Skeletal muscle satellite cell (primary cell): ENCODE measurements at regions not wholly inside any gene's neighbourhood (a gene's known extent, or its start where the extent isn't known, plus 50 kb on each side); places are given as distances from the start of the nearest gene placed in this dataset.

ENCODE experiments used
- H3K27me3 ChIP-seq: 2 replicates; pipeline ENCODE4 v1.7.0; 2013; ENCODE audit warnings: low read length; ENCODE audit not compliant: control insufficient read depth, insufficient read depth
- H3K36me3 ChIP-seq: 2 replicates; pipeline ENCODE4 v1.7.0; 2013; ENCODE audit warnings: mild to moderate bottlenecking, control low read depth, low read length; ENCODE audit not compliant: insufficient read depth
- H3K4me1 ChIP-seq: 2 replicates; pipeline ENCODE4 v1.7.0; 2013; ENCODE audit warnings: low read length; ENCODE audit not compliant: control insufficient read depth, insufficient read depth
- H3K4me2 ChIP-seq: 2 replicates; pipeline ENCODE4 v1.7.0; 2013; ENCODE audit warnings: mild to moderate bottlenecking, low read length
- H3K4me3 ChIP-seq: 2 replicates; pipeline ENCODE4 v1.7.0; 2013; ENCODE audit warnings: low read length
- H3K9ac ChIP-seq: 2 replicates; pipeline ENCODE4 v1.7.0; 2013; ENCODE audit warnings: mild to moderate bottlenecking, low read depth, low read length, moderate library complexity
- H3K9me3 ChIP-seq: replicated peaks from 2 replicates; pipeline ENCODE4 v1.7.0; 2013; ENCODE audit warnings: mild to moderate bottlenecking, control low read depth, low read length

DNA sequence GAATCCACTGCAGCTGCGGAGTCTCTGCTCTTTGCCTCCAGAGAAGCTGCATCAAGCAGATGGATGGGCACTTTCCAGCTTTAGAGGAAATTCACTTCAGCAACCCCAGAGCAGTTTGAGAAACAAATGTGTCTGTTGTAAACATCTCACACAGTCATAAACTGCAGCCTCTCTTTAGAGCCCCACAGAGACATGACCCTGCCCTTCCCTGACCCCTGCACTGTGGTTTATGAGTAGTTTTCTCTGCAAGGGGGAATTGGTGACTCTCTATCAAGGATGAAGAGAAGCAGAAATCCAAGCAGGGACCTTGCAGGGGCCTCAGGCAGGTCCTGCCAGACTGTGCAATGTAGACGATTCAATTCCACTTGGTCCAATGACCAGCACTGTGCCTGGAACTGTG is 160.2 kb downstream of the SH2D4B start:
- no peaks in the 10 kb centered on the region for H3K4me1 ChIP-seq
- no peak overlapping the region for H3K9ac ChIP-seq
- no peaks in the 10 kb centered on the region for H3K36me3 ChIP-seq
- no peaks in the 10 kb centered on the region for H3K9me3 ChIP-seq
- H3K4me2 ChIP-seq: no peak overlapping the region
- no peaks in the 10 kb centered on the region for H3K27me3 ChIP-seq
- H3K4me3 ChIP-seq: no peak overlapping the region

DNA sequence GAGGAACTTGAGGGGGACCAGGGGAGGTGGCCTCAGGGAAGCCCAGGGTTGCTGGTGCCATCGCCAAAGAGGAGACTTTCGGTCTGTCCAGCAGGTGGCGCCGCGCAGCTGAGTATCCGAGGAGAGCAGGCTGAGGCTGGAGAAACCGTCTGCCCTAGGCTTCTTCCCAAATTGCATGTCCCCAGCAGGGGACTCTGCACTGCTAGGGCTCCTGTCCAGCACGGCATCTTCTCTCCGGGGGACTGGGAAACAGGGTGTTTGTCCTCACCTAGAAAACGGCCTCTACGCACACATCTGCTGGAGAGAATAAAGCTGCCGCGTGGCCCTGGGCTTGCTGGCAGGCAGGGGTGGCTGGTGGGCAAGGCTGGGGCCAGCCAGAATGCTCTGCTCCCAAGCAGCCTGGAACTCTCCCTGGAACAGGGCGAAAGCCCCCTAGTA is 161.9 kb downstream of the SH2D4B start:
- Histone ChIP-seq H3K9ac (no peak overlapping the region), H3K36me3 (no peaks in the 10 kb centered on the region), H3K4me2 (no peak overlapping the region)

DNA sequence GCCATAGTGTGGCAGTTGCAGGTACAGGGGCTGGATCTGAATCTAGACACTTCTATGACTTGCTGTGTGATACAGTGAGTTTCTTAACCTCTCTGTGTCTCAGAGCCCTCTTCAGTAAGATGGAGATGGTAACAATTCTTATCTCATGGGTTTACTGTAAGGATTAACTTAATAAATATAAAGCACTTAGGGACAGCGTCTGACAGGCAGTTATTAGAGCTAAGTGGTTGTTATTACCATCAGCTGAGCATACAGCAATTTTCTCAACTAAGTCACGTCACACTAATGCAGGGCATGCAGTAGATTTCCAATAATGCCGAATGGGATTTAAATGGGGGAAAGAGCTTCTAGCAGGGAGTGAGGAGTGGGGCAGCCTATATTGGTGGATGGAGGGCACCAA is 162.6 kb downstream of the SH2D4B start:
- H3K9ac ChIP-seq: no peak overlapping the region
- no peaks in the 10 kb centered on the region for H3K4me1 ChIP-seq
- H3K27me3 ChIP-seq: no peaks in the 10 kb centered on the region
- no peaks in the 10 kb centered on the region for H3K36me3 ChIP-seq
- H3K4me2 ChIP-seq: no peak overlapping the region
- no peak overlapping the region for H3K4me3 ChIP-seq
- no peaks in the 10 kb centered on the region for H3K9me3 ChIP-seq

More for the DNA sequence above, 161.9 kb downstream of the SH2D4B start:
- H3K4me1 ChIP-seq: no peaks in the 10 kb centered on the region
- no peaks in the 10 kb centered on the region for H3K27me3 ChIP-seq
- no peak overlapping the region for H3K4me3 ChIP-seq
- H3K9me3 ChIP-seq: no peaks in the 10 kb centered on the region

DNA sequence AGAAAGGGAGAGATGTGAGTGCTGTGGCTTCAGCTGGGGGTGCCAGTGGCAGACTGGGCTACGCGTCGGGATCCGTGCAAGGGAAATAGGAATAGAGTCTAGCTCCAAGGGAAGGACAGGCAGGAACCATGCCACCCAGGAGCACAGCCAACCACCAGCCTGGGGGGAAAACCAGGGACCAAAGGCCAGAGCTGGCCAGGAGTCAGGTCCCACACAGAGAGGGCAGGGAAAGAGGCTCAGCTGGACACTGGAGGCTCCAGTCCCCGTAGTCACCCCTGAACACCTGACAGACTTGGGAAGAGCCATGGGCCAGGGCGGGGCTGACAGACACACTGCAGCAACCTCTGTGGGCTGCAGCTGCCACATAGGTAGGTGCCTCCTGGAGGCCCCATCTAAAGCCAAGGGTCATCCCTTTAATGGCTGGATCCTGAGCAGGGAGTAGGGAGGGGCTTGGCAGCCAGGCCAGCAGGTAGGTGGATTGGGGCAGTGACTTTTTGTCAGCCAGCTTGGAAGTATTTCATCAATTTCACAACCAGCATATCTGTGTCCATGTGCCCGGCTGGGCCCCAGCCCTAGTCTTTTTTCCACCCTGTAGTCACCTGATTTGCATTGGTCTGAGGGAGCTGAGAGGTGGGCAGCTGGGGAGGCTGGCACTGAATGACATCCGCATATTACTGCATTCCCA is 163.2 kb downstream of the SH2D4B start:
- H3K4me3 ChIP-seq: no peak overlapping the region
- H3K9ac ChIP-seq: no peak overlapping the region
- H3K9me3 ChIP-seq: no peaks in the 10 kb centered on the region
- no peaks in the 10 kb centered on the region for H3K27me3 ChIP-seq
- H3K4me2 ChIP-seq: no peak overlapping the region
- no peaks in the 10 kb centered on the region for H3K4me1 ChIP-seq
- no peaks in the 10 kb centered on the region for H3K36me3 ChIP-seq

GRCh38 chr10:80701706-80702105 is 164.0 kb downstream of the SH2D4B start:
- Histone ChIP-seq H3K4me1 (no peaks in the 10 kb centered on the region), H3K36me3 (no peaks in the 10 kb centered on the region), H3K9ac (no peak overlapping the region), H3K4me3 (no peak overlapping the region), H3K9me3 (no peaks in the 10 kb centered on the region), H3K4me2 (no peak overlapping the region), H3K27me3 (no peaks in the 10 kb centered on the region)

DNA sequence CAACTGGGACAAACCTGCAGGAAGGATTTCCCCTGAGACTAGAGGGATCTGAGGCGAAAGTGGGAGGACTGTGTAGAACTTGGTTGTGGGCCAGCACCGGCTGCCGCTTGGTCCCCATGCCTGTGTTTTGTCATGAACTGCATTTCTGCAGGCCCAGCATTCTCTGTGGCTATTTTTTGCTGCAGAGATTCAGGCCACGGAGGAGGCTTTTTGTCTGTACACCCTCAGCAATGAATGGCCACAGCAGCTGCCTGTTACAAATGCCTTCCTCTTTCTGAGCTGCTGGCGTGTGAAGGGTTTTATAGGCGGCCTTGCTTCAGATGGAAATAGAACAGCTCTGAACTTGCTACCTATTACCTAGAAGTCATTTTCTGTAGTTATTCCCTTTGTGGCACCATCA is 164.4 kb downstream of the SH2D4B start:
- H3K9ac ChIP-seq: no peak overlapping the region
- H3K4me1 ChIP-seq: no peaks in the 10 kb centered on the region
- no peaks in the 10 kb centered on the region for H3K27me3 ChIP-seq
- no peak overlapping the region for H3K4me2 ChIP-seq
- no peak overlapping the region for H3K4me3 ChIP-seq
- no peaks in the 10 kb centered on the region for H3K36me3 ChIP-seq
- H3K9me3 ChIP-seq: no peaks in the 10 kb centered on the region

DNA sequence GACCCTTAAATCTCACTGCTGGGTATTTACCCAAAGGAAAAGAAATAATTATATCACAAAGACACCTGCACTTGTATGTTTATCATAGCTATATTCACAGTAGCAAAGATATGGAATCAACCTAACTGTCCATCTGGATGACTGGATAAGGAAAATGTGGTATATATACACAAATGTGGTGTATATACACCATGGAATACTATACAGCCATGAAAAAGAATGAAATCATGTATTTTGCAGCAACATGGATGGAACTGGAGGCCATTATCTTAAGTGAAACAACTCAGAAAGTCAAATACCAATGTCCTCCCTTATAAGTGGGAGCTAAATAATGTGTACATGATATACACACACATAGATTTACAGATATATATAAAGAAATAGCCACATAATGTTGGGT is 168.2 kb downstream of the SH2D4B start:
- Histone ChIP-seq H3K4me3 (no peak overlapping the region), H3K36me3 (no peaks in the 10 kb centered on the region)

GRCh38 chr10:80708185-80708584 is 170.5 kb downstream of the SH2D4B start:
- H3K9ac ChIP-seq: no peak overlapping the region
- H3K4me3 ChIP-seq: no peak overlapping the region
- H3K4me1 ChIP-seq: no peaks in the 10 kb centered on the region
- H3K9me3 ChIP-seq: no peaks in the 10 kb centered on the region
- no peaks in the 10 kb centered on the region for H3K27me3 ChIP-seq
- no peak overlapping the region for H3K4me2 ChIP-seq
- no peaks in the 10 kb centered on the region for H3K36me3 ChIP-seq

More for the DNA sequence above, 168.2 kb downstream of the SH2D4B start:
- no peak overlapping the region for H3K9ac ChIP-seq
- no peak overlapping the region for H3K4me2 ChIP-seq
- H3K4me1 ChIP-seq: no peaks in the 10 kb centered on the region
- no peaks in the 10 kb centered on the region for H3K9me3 ChIP-seq
- H3K27me3 ChIP-seq: no peaks in the 10 kb centered on the region

DNA sequence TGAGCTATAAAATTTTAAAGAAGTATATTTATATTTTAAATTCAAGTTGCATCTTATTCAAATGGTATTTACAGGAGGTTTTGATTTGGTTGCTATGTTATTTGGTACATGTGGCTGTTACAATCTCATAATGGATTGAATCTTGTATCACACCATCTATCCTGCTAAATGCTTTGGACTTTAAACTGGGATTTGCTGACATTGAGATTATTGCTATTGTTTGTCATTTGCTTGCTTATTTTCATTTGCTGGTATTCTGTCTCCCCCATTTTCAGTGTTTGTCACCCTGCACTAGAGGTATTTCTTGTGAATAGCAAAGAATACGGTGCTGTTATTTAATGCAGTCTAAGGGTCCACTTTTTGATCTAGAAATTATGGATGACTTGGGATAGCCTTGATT is 171.1 kb downstream of the SH2D4B start:
- H3K4me1 ChIP-seq: no peaks in the 10 kb centered on the region
- H3K27me3 ChIP-seq: no peaks in the 10 kb centered on the region
- no peak overlapping the region for H3K4me3 ChIP-seq
- no peak overlapping the region for H3K4me2 ChIP-seq
- no peak overlapping the region for H3K9ac ChIP-seq
- H3K36me3 ChIP-seq: no peaks in the 10 kb centered on the region
- H3K9me3 ChIP-seq: no peaks in the 10 kb centered on the region

DNA sequence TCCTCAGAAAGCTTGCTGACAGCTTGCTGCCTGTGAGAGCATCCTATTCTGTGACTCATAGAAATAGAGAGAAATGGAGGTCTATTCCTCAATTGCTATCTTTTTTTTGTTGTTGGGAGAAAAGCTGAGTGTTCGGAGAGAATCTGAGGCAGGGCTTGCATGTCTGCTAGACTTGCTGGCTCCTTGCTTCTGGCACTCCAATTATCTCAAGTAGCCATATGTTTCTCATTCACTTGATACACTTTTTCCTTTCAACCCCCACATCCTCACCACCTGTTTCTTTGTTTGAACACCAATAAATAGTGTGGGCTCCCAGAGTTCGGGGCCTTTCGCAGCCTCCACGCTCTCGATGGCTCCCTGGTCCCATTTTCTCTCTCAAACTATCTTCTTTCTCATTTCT is 172.2 kb downstream of the SH2D4B start:
- Histone ChIP-seq H3K4me1 (no peaks in the 10 kb centered on the region), H3K9ac (no peak overlapping the region), H3K36me3 (no peaks in the 10 kb centered on the region), H3K9me3 (no peaks in the 10 kb centered on the region), H3K27me3 (no peaks in the 10 kb centered on the region), H3K4me2 (no peak overlapping the region), H3K4me3 (no peak overlapping the region)

DNA sequence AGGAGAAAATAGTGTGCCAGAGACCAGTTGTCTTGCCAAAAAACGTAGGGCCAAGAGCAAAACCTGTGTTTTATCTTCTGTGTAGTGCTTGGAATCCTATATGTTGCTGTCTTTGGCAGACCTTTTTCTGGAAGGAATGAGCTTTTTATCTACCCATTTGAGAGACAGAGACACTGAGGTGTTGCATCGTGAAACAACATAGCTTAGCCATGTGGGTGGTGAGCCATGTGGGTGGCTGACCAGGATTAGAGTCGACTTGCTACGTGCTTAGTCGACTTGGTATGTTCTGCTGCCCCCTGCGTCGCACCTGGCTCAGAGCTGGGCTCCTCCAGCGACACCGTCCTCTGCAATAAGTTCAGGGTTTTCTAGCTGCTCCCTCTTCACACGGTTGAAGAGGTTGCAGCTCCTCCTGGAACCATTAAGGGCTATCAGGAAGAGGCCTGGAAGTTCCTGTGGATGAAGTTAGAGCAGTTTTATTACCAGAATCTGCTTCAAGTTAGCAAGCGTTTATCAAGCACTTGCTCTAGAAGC is 175.8 kb downstream of the SH2D4B start:
- Histone ChIP-seq H3K9me3 (no peaks in the 10 kb centered on the region), H3K4me3 (no peak overlapping the region), H3K4me2 (no peak overlapping the region), H3K27me3 (no peaks in the 10 kb centered on the region), H3K4me1 (no peaks in the 10 kb centered on the region), H3K36me3 (no peaks in the 10 kb centered on the region), H3K9ac (no peak overlapping the region)

- Histone ChIP-seq H3K4me3 (no peak overlapping the region), H3K9ac (no peak overlapping the region), H3K4me2 (no peak overlapping the region), H3K27me3 (no peaks in the 10 kb centered on the region), H3K9me3 (no peaks in the 10 kb centered on the region), H3K4me1 (no peaks in the 10 kb centered on the region), H3K36me3 (no peaks in the 10 kb centered on the region)
Observed at GRCh38 chr10:80714566-80714965, 176.9 kb downstream of the SH2D4B start.
